ENCODE measurements at regions not wholly inside any gene's neighbourhood (a gene's known extent, or its start where the extent isn't known, plus 50 kb on each side); places are given as distances from the start of the nearest gene placed in this dataset.

DNA sequence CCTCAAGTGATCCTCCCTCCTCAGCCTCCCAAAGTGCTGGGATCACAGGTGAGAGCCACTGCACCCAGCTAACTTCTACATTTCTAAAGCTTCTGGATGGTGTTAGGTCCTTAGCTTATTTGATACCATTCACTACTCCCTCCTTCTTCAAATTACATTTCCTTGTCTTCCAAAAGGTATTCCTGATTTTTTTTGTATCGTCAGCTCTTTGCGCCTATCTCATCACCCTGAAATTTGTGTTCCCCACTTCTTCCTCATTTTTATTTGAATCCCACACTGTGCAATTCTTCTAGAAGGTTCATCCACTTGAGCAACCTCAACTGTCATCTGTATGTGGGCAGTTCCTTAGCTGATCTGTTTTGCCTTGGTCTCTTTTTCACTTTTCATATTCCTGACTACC is 241.8 kb upstream of the RGS6 start:
- DNase-seq = no peak

DNA sequence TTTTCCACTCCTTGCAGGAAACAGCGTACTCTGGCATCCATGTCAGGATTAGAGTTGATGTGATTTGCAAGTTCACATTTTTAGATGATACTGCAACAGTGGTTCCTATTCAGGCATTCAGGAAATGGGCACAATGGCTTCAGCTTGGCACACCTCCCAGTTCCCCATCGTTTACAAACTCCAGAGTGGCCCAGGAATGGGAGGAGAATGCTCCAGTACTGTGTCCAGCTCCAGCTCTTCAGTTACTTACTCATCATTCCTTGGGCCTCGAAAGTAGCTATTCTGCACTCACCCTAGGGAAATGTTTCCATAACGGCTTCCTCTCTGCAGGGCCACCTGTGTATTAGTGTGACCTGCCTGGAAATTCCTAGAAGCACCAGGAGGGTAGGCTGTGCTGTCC is 239.7 kb upstream of the RGS6 start:
- DNase-seq = no peak

DNA sequence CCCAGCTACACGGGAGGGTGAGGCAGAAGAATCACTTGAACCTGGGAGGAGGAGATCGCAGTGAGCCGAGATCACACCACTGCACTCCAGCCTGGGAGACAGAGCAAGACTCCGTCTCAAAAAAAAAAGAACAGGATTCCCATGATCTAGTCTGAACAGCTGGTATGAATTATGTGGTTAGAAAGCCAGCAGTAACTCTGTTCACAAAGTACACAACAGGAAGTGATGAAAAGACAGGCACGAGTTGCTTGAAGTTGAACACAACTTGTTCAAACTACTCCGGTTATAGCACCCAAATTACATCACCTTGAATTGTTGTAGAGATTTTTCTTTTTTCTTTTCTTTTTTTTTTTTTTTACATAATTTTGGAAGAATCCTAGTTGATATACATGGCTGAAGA is 238.8 kb upstream of the RGS6 start:
- peak; percentile 4 for DNase-seq

DNA sequence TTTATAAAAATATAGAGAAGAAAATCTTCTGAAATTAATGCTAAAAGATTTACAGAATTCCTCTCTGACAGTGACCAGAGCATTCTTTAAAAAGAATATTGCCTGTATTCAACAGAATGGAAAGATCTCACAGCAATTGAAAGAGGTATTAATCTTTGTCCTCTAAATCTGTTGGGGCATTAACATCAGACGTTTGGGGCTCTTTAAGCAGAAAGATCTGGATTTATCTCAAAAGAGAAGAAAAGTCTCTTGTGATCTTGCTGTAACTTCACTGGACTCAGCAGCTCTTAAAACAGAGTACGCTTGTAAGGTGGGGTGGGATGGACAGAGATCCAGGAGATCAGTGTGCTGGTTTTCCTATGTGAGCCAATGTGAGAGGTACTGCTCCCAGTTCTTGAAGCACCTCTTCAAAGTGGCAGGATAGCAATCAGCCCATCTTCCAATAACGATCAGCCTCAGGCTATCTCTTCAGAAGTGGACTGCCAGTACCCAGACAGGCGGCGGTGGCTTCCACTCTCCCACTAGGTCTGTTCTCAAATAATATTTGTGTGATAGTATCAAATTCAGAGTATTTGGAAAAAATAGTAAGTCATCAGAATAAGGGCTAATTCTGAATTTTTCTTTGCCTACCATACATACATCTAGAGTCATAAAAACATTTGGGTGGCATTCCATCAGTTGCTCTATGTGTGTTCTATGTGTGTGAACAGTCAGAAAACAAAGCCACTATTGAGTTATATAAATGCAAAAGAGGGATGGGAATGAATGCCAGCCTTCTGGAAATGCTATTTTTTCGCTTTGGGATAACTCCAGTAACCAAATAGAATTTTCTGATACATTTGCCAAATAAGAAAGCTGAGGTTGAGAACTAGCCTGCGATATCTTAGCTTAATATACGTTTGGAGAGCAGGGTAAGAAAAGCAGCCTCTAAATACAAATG is 237.4 kb upstream of the RGS6 start:
- no peak for DNase-seq

DNA sequence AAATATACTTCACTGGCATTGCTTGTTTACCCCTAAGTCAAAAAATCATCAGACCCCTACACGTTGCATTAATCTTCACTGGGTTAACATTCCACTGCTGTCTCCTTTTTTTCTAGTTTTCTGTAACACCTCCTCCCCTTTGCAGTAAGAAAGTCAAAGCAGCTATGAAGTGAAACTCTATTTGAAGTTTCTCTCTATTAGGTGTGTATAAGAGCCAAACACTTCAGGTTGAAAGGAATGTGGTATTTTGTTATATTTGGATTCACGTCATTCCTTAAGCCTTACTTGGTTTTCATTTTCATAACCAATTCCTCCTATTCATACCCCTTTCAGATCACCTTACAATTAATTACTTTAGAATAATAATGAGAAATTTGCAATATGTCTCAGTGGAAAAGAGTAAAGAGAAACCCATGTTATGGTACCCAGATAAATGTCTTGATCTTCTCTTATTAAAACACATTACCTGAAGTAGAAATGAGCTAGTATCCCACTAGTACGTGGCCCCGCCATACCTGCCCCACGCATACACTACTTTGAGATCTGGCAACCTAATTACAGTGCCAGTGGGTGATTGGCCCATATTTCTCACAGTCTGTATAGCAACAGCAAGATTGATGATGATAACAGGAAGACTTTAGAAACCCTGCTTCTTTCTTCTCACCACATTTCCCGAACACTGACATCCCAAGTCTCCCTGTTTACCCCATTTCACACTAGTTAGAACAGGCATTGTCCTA is 236.4 kb upstream of the RGS6 start:
- DNase-seq = no peak

DNA sequence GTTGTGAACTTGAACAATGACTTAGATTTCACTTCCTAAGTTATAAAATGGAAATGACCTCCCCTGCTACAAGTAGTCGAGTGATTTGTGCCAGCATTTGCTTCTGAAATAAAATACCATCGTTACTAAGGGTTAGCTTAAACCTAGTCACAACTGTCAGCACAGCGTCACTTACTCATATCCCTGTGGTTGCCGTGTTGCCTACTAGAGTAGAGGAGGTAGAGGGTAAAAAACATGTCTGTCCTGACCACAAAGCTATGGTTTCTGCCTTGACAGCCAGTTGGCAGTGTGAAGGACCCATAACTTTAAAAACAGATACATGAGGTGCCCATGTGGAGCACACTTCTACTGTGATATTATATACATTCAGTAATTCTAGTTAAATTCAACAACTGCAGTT is 234.2 kb upstream of the RGS6 start:
- DNase-seq = no peak

DNA sequence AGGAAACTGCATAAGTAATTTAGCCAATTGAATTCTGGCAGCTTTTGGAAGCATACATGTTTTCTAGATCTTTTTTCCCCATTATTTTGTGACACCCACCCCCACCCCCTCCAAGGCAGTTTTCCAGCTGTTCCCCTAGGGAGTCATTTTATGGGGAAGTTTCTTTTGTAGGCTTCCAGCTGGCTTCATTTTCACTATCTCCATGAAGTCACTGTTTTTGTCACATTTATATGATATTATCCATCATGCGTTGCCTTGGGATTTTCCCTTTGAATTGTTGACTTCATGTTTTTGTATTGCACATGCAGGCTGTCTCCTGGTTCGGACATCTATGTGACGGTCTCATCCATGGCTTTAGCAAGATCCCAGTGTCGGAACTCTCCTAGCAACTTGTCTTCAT is 233.6 kb upstream of the RGS6 start:
- no peak for DNase-seq

DNA sequence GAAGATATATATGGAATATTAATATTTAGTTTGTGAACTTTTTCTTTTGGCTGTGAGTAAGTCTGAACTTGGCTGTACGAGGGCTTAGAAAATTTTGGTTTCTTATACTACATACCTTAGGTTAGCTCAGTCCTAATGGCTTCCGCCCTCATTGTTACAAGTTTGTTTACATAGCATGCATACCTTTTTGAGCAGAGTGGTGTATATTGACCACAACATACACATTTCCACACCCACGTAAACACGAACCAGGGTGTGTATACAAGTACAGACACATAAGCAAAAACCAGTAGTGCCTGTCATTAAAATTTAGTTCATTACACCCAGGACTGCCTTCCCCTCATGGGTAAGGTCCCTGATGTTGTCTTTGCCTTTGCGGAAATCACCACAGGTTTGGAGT is 230.2 kb upstream of the RGS6 start:
- DNase-seq = no peak

DNA sequence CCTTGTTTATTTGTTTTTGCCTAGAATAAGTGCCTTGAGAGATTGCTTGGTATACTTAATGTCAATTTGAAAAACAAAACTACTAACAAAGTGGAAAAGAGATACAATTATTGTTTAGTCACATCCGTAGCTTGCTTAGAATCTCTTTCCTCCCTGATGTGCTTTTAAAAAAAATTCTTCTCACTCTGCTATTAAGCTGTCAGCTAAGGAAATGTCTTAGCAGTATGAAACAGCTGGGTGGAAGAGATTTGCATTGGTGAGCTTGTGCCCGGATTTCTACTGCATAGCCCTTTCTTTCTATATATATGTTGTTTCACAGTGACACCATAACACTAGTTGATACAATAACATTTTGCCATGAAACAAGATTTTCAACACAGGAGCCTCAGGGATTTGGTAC is 229.4 kb upstream of the RGS6 start:
- DNase-seq = no peak

DNA sequence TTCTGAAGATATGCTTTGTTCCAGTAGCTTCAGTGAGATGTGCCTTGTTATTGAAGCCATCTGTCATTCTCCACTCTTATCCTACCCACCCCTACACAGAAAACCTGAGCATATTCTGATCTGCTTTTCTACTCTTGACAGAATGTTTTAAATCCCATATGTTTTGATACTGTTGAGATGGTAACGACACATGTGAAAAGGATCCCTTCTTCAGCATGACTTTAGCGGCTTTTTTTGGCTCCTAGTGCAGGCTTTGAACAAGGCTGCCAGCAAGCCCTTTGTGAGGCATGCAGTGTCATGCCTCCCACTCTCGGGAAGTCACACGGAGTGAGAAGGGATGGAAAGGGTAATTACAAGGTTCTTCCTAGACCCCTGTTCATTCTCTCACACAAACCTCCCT is 228.8 kb upstream of the RGS6 start:
- DNase-seq = no peak

DNA sequence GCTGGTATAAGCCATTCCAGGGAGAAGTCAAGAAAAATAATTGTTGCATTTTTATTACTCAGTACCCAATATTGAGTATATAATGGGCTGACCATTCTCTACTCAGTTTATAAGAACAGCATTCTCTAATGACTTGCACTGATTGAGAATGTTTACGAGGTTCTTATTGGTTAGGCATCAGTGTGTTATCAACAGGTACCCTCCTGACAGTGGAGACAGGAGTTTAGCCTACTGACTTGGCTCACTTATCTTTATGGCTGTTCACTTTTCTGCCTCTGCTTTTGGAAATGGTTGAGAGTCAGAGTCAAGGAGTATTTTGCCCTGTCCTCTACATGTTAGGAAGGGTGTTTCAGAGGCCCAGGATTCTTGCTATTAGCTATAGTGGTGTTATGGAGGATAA is 228.0 kb upstream of the RGS6 start:
- no peak for DNase-seq

DNA sequence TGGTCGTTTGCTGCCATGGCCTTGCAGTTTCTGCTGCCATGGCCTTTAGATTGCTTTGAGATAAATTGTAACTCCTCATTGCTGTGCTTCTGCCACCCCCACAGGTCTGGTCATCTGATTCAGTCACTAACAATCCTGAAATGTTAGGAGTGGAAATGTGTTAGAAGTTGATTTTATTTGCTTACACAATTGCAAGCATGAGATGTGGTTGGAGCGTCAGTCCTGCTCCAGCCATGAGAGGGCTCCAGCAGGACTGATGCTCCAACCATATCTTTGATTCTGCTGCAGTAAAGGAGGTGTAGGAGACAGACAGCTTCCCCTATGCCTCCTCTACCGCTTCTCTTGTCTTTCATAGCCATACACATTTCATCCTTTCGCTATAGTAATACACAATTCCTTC is 226.8 kb upstream of the RGS6 start:
- DNase-seq = no peak

DNA sequence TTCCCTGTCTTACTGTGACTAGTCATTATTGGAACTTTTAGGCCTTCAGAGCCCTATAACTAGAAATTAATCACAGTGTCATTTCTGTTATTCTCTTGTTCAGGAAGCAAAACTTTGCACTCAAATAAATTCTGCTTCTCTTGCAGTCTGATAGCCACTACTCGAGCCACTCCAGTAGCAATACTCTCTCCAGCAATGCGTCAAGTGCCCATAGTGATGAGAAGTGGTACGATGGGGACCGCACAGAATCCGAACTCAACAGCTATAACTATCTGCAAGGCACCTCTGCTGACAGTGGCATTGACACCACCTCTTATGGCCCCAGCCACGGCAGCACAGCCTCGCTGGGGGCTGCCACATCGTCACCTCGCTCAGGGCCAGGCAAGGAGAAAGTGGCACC is 223.2 kb upstream of the RGS6 start:
- DNase-seq = no peak

DNA sequence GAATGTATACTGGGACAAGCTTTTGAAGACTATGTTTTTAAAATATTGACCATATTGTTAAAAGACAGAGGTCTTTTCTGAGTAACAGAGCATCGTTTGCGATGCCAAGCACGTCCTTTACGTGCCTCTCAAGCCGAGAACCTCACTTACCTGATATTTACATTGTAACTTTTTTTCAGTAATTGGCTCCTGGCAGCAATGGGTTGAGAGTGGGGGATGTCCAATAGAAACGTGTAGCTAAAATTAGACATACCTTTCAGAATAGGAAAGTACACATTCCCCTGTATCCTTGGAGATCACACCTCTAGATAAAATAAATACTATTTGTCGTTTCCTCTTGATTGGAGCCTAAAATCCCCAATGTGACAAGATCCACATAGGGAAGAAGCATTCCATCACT is 222.2 kb upstream of the RGS6 start:
- DNase-seq = no peak

DNA sequence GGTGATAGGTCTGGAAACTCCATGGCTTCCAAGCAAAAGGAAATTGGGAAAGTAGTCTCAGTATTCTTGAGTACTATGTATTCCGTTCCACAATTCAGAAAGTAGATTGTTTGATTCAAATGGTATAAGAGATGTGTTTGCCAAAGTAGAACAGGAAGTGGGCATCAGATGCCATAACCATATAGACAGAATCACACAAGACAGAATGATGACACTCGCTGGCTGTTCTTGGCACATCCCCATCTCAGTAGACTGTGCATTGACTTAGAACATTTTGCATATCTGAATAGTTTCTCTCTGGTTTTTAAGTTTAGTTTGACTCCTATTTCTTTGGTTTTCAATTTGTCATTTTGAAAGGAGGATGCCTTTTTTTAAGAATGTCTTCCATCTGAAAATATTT is 221.1 kb upstream of the RGS6 start:
- no peak for DNase-seq

DNA sequence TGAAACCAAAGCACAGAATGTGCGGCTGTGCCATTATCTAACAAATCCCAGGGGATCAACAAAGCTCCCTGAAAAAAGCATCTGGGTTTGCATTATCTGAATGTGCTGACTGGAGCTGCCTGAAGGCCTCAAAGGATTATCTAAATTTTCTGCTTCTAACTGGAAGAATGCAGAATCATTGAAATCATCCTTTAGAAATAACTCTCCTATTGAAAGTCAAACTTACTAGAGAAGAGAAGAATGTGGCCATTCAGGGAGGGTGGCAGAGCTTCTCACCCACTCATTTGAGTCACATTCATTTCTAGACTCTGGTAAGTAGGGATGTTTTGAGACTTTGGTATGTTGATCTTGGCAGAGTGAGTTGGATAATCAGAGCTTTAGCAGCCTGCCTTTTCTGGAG is 220.6 kb upstream of the RGS6 start:
- no peak for DNase-seq

DNA sequence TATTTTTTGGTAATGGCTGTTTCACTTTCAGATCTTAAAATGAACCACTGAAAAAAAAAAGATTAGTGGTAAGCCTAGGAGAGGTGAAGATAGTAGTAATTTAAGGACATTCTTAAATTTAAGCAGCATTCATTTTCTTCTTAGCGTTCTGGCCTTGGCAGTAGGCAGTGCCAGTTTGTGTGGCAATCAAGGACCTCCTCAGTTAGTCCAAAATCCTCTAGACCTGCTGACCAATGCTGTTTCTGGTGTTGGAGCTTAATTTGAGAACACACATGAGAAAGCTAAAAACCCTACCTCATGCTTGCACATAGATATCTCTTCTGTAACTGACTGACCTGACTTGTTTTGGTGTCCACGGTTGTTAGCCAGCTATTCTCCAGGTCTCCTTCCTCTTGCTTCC is 219.8 kb upstream of the RGS6 start:
- no peak for DNase-seq

DNA sequence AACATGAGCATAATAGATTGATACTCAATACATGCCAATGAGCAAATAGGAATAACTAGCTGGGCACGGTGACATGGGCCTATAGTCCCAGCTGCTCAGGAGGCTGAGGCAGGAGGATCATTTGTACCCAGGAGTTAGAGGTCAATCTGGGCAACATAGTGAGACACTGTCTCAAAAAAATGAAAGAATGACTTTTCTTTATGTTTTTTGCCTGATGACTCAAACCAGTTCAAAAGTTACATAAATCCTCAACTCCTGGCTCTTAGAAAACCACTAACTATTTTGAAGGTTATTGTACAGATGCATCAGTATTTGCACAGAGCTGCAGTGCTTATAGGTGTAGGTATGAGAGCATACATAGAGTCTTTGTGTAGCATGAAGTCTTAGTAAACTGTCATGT is 219.2 kb upstream of the RGS6 start:
- no peak for DNase-seq

DNA sequence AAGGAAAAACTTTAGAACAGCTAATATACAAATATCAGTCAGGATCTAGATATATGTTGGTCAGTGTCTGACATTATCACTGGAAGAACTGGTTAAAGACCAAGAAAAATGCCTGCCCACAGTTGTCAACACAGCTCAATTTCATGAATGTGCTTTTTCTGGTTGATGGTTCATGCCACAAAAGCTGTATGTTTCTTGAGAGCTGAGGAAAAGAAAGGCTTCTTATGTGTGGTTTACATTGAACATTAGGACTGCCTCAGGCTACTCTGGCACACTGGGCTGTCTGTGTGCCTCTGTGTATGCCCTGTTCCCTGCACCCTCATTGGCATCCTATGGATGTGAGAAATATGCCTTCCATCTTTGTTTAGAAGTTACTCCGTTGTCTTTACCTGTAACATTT is 218.8 kb upstream of the RGS6 start:
- no peak for DNase-seq

DNA sequence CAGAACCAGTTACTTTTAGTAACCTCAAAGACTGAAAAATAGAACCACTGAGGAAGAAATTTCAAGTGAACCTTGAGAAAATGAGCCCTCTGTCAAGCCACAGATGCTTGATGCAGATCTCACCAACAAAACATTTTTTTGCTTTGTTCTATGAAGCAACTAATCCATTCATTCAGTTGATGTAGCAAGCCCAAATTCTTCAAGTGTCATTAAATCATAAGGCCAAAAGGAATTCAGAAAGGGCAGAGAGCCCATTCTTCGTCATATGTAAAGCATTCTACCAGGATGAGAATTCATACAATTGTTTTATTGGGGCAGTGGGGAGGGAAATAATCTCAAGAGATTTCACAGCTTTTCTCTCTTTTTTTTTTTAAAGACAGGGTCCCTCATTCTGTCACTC is 218.0 kb upstream of the RGS6 start:
- no peak for DNase-seq

DNA sequence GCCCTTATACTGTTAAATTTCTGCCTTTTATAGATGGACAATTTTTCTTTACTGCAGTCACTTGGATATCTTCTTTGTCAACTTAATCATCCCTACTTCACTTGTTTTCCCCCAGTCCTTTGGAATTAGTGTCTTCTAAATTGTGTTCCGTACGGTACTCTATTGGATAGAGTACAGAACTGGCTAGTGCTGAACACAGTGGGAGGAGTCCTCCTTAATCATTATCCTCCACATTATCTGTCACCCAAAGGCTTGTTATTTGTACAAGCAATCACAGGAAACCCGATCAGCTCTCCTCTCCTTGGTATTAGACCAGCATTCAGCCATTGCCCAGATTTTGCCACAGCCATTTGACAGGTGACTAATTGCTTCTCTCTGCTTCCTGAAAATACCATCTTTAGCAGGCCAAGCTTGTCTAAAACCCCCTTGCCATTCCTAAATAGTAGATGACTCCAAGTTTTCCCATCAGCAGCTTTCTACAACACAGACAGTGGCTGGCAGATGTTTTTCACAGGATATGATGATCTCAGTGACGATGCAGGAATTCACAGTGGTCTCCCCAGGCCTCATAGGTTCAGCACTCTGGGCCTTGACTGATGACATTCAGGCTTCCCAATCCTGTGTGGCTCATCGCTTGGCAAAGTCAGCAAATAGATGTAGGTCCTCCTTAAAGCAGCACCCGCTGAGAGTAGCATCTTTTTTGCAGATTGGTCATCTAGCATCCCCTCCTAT is 216.0 kb upstream of the RGS6 start:
- no peak for DNase-seq

DNA sequence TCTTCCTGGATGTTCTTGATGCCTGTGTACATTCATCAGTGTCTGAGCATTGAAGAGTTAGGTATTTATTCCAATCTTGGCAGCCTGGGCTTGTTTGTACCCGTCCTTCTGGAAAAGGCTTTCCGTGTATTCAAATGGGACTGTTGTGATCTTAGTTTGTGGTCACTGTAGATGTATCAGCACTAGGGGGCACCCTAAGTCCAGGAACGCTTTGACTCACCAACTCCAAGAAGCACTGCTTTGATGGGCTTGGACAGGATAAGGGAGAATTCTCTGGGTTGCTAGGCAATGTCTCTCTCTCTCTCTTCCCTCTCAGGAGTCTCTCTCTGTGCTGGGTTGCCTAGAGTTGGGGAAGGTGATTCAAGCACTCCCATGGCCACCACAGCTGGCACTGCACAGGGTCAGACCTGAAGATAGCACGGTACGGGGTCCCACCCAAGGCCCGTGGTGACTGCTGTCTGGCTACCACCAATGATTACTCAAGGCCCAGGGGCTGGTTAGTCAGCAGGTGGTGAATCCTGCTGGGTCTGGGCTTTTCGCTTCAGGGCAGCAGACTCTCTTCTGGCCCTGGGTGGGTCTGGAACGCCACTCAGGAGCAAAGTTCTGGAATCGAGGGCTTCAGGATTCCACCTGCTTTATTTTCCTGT is 211.1 kb upstream of the RGS6 start:
- DNase-seq = no peak

DNA sequence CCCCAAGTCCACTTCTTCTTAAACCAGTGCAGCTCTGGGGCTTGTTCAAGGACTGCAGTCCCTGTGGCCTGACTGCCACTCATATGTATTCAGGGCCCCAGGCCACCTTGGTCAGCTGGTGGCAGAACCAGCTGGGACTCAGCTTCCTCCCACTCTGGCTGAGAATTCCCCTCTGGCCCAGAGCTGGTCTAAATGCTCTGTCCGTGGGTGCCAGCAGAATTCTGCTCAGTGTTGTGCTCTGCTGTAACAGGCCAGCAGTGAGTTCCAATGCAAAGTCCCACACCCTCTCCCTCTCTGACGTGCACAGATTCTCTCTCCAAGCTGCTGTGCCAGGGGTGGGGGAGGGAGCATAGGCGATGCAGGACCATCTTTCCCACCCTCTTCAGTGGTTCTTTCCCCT is 210.4 kb upstream of the RGS6 start:
- no peak for DNase-seq

All from CD4-positive, alpha-beta T cell treated with Interleukin-6 for 4 hours (primary cell).